ACHN (cell line): ENCODE measurements at regions not wholly inside any gene's neighbourhood (a gene's known extent, or its start where the extent isn't known, plus 50 kb on each side); places are given as distances from the start of the nearest gene placed in this dataset.

ENCODE experiments used
- DNase-seq: peaks from one replicate; pipeline ENCODE4 v3.0.0-alpha.2; 2015
- in situ Hi-C: cut with HindIII; loops from 2 replicates; pipeline ENCODE4 v1.10.0; 2017; ENCODE audit warnings: low sequenced_read_pairs, low pct_ligation_motif_present, low pct_unique_long_range_greater_than_20kb

DNA sequence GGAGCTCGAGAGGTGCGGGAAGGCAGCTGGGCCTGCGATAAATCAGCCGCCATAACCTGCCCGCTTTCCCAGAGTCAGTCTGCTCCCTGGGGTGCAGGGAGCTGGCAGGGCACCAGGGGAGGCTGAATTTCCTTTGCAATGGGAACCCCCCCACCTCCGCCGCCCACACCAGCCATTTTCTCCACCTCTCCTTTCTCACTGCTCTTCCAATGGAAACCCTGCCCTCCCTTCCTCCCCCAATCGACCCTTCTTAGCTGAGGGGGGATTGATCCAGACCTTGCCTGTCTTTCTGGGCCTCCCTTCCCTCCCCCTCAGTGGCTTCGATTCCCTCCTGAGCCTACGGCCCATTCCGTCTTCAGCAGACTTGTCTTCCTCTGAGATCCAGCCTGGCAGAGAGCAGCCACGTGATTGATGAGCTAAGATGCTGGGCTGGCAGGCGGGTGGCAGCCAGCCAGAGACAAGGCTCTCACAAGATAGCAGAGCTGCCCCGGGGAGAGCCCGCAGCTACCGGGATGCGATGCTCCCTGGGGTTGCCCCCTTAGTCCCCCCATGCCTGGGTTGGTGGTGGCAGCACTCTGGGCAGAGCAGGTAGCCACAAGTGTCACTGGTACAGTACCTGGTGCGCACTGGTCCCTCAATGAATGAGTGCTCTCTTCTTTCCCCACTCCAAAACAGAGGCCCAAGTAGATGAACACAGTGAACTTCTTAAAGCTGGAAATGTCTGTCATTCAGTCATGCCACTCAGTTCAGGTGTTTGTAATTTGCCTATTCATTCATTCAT, 53.7 kb upstream of the FABP6 start:
- DNase-seq = peak; percentile 86

DNA sequence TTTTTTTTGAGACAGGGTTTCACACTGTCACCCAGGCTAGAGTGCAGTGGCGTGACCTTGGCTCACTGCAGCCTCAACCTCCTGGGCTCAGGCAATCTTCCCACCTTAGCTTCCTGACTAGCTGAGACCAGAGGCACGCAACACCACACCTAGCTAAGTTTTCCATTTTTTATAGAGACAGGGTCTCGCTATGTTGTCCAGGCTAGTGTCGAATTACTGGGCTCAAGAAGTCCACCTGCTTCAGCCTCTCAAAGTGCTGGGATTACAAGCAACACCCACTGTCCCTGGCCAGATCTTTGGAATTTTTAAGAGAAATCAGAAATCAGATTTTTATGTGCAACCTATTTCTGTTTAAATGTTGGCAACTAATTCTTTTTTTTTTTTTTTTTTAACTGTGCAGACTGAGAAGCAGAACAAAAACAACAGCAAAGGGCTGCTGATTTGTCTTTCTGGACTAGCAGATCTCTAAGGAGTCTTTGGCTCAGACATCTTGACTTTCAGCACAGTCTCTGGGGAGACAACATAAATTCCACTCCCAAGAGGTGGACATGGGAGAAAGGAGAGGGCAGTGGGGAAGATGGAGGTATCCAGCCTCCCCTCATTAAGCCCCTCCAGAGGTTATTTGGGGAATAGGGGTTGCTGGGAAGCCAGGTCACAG, 54.4 kb upstream of the FABP6 start:
- in situ Hi-C loops = no loop called here
- DNase-seq = peak; percentile 31

More for the DNA sequence above, 53.7 kb upstream of the FABP6 start:
- in situ Hi-C loops = no loop called here

GRCh38 chr5:160174290-160174689, 55.0 kb upstream of the FABP6 start:
- no peak for DNase-seq
- in situ Hi-C loops = no loop called here

- in situ Hi-C loops = no loop called here
- no peak for DNase-seq
Measured at GRCh38 chr5:160171666-160172065, 52.4 kb upstream of the PWWP2A start.

- in situ Hi-C loops = no loop called here
- peak; percentile 44 for DNase-seq
Measured at GRCh38 chr5:160169326-160169725, 50.1 kb upstream of the PWWP2A start.
